Psoas muscle (tissue), 7 donors: ENCODE measurements at regions not wholly inside any gene's neighbourhood (a gene's known extent, or its start where the extent isn't known, plus 50 kb on each side); places are given as distances from the start of the nearest gene placed in this dataset.

Experiments
- ATAC-seq, 4 donors: fragments of 200-7000 bp; cut with Tn5 transposase; one replicate each; pipeline ENCODE4 v1.9.1; 2020; ENCODE audit warnings: moderate library complexity in 3 of 4, mild to moderate bottlenecking in 2 of 4
- DNase-seq, 2 donors: peaks; one replicate each; pipeline ENCODE4 v3.0.0-alpha.2; 2020
- H3K27ac ChIP-seq: fragments of 200-600 bp; one replicate; pipeline ENCODE4 v1.8.0; 2022
- H3K27me3 ChIP-seq, 3 donors: fragments of 200-600 bp in 1 of 3; one replicate each; pipeline versions ENCODE4 v1.6.1 to v1.8.0; 2013 to 2022; ENCODE audit warnings: low read length in 2 of 3, mild to moderate bottlenecking in 2 of 3, moderate library complexity in 1 of 3; ENCODE audit not compliant: insufficient read depth in 3 of 3
- H3K36me3 ChIP-seq, 2 donors: fragments of 200-600 bp in 1 of 2; one replicate each; pipeline versions ENCODE4 v1.6.1 to v1.8.0; 2013 to 2022; ENCODE audit warnings: low read depth in 1 of 2, mild to moderate bottlenecking in 1 of 2, moderate library complexity in 1 of 2; ENCODE audit not compliant: insufficient read depth in 1 of 2
- H3K4me1 ChIP-seq: fragments of 200-600 bp; one replicate; pipeline ENCODE4 v1.8.0; 2022
- H3K4me3 ChIP-seq: fragments of 200-600 bp; one replicate; pipeline ENCODE4 v1.8.0; 2022; ENCODE audit warnings: mild to moderate bottlenecking
- H3K9me3 ChIP-seq: fragments of 200-600 bp; one replicate; pipeline ENCODE4 v1.8.0; 2022
- CTCF ChIP-seq: fragments of 200-600 bp; IDR thresholded peaks from one replicate; pipeline ENCODE4 v1.8.0; 2022; ENCODE audit warnings: antibody characterized with exemption
- WGBS, 3 donors: extraction: QIAGEN DNeasy Blood & Tissue Kit; methylation state at CpG; one replicate each; pipeline versions ENCODE4 v1.1.6 to v1.1.7; 2013; 5-methylcytosine and 5-hydroxymethylcytosine counted together
- intact Hi-C, 2 donors: fragments of 100-400 bp; cut with DNase I; formaldehyde crosslinking; loops; one replicate each; pipeline versions ENCODE4 v1.11.0 to v1.14.2; 2022
- donor health status: healthy with polysubstance abuse.
- donor health status: DM: no; HTN: no; CAD: no; lungs with moderate emphysema.
- donor health status: Bipolar disorder and iron deficiency.
- donor health status: healthy.
- donor health status: DM: yes; HTN: yes; CAD: no.
- donor health status: DM: no; HTN: no; CAD: no.
- donor health status: DM: yes; HTN: yes; CAD: no.

DNA sequence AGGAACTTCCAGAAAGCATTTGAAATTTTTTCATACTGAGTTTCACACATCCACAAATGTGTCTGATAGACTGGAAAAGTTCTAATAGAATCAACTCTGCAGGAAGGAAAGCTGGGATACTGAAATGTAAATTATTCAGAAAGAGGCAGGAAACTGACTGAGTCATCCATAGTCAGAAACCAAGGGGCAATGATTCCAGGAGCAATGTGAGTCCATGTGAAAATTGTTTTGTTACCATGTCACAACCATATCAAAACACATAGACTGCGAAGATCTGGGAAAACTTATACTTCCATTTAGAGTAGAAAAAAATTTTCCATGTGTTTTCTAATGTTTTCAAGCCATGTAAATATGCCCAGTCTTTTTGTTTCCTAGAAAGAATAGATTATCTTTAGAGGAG lies 142.3 kb upstream of the TMPRSS15 start:
- Histone ChIP-seq H3K4me1 (no peaks in the 10 kb centered on the region), H3K27me3 (no peaks in the 10 kb centered on the region), H3K9me3 (no peaks in the 10 kb centered on the region), H3K27ac (no peak overlapping the region), H3K36me3 (no peaks in the 10 kb centered on the region), H3K4me3 (no peak overlapping the region)
- 55 to 69% (median 57%) methylated on average over 1 of the region's 1 CpG for WGBS, 3 donors
- no peak for ATAC-seq
- TF ChIP-seq CTCF: no peak
- no peak for DNase-seq
- intact Hi-C loops: no loop called here

DNA sequence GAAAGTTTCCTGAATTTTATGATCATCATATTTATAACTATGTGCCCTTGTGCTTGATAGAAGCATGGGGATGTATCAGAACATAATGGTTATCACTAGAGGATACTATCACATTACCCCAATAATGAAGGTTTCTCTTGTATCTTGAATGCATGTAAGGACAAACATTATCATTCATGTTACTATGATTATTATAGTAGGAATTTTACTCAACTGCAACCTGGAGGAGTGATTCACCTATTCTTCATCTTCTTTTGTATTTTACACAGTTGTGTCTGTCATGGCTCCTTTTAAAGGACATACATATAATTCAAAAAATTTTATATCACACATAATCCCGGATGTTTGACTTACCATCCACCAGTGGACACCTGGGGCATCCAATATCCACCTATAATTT lies 143.8 kb upstream of the TMPRSS15 start:
- no peak overlapping the region for H3K27ac ChIP-seq
- no peaks in the 10 kb centered on the region for H3K36me3 ChIP-seq
- DNase-seq: no peak
- H3K9me3 ChIP-seq: no peaks in the 10 kb centered on the region
- no peak overlapping the region for H3K4me3 ChIP-seq
- intact Hi-C loops: no loop called here
- no peak for TF ChIP-seq CTCF
- no peak for ATAC-seq
- WGBS, 3 donors: 80 to 90% (median 83%) methylated on average over 1 of the region's 1 CpG
- H3K4me1 ChIP-seq: no peaks in the 10 kb centered on the region
- no peaks in the 10 kb centered on the region for H3K27me3 ChIP-seq

DNA sequence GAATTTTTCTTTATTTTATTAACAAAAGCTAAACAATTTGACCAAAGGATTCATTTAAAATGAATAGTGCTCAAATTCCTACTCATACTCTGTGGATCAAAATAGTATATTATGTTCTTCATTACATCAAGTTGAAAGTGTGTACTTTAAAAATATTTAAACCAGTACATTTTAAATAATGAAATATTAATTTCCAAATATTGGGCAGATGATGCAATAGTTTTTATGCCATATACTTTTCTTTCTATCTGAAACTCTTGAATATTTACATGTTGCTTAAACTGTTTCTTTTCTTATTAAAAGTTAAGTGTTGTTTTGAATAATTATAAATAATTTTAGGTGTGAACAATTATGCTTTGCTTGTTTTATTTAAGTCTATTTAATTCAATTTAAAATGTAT lies 144.7 kb upstream of the TMPRSS15 start:
- Histone ChIP-seq H3K4me3 (no peak overlapping the region), H3K9me3 (no peaks in the 10 kb centered on the region), H3K4me1 (no peaks in the 10 kb centered on the region), H3K27ac (no peak overlapping the region), H3K36me3 (no peaks in the 10 kb centered on the region), H3K27me3 (no peaks in the 10 kb centered on the region)
- ATAC-seq (no peak), DNase-seq (no peak)
- intact Hi-C loops: no loop called here
- no peak for TF ChIP-seq CTCF

- H3K36me3 ChIP-seq: no peaks in the 10 kb centered on the region
- no peak overlapping the region for H3K4me3 ChIP-seq
- no peak for ATAC-seq
- no peak for DNase-seq
- no peaks in the 10 kb centered on the region for H3K4me1 ChIP-seq
- TF ChIP-seq CTCF: no peak
- H3K27me3 ChIP-seq: no peaks in the 10 kb centered on the region
- no peak overlapping the region for H3K27ac ChIP-seq
- 41 to 48% (median 44%) methylated on average over 4 of the region's 4 CpGs for WGBS, 3 donors
- intact Hi-C loops: no loop called here
- H3K9me3 ChIP-seq: no peaks in the 10 kb centered on the region
These were observed 145.8 kb upstream of the TMPRSS15 start for GRCh38 chr21:18549214-18549905.

DNA sequence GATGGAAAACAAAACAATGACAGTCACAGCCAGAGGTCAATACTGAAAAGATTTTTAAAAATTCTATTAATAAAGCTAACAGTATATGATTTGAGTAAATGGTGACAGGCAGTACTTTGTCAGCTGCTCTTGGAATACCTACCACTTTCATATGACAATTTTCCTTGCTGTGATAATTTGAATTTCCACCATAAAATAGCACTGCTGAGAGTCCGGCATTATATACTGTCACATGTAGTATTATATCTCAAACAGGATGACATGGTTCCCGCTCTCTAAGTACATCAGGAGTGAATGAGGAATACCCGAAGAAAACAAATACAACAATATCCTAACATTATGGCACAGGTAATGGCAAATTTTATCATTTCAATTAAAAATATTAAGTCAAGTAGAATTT lies 146.8 kb upstream of the TMPRSS15 start:
- ATAC-seq (no peak), DNase-seq (no peak)
- no peak overlapping the region for H3K27ac ChIP-seq
- H3K4me3 ChIP-seq: no peak overlapping the region
- no peaks in the 10 kb centered on the region for H3K4me1 ChIP-seq
- no peak for TF ChIP-seq CTCF
- H3K9me3 ChIP-seq: no peaks in the 10 kb centered on the region
- intact Hi-C loops: no loop called here
- no peaks in the 10 kb centered on the region for H3K36me3 ChIP-seq
- H3K27me3 ChIP-seq: no peaks in the 10 kb centered on the region
- 92 to 96% (median 93%) methylated on average over 3 of the region's 3 CpGs for WGBS, 3 donors
